ENCODE measurements at regions not wholly inside any gene's neighbourhood (a gene's known extent, or its start where the extent isn't known, plus 50 kb on each side); places are given as distances from the start of the nearest gene placed in this dataset.
"Not testable (repeated sequence)": the region's sequence is repeated elsewhere in the genome, so short reads cannot be mapped to it uniquely, and the experiment has no call there.

- no peak for DNase-seq (ENCODE audit: low read depth)
These were observed 294.8 kb upstream of the G2E3 start for GRCh38 chr14:30264161-30264560.

GRCh38 chr14:30266290-30266689 lies 292.7 kb upstream of the G2E3 start:
- no peak for DNase-seq (ENCODE audit: low read depth)

GRCh38 chr14:30267141-30267540 lies 291.8 kb upstream of the G2E3 start:
- DNase-seq (ENCODE audit: low read depth) = peak; percentile 21

GRCh38 chr14:30270200-30271161 lies 288.5 kb upstream of the G2E3 start:
- DNase-seq (ENCODE audit: low read depth) = peak; percentile 79

- DNase-seq (ENCODE audit: low read depth) = no peak
These were observed 287.1 kb upstream of the G2E3 start for GRCh38 chr14:30271811-30272323.

- DNase-seq (ENCODE audit: low read depth) = no peak
These were observed 285.8 kb upstream of the G2E3 start for GRCh38 chr14:30272848-30273832.

- no peak for DNase-seq (ENCODE audit: low read depth)
These were observed 283.4 kb upstream of the G2E3 start for GRCh38 chr14:30275604-30276003.

- no peak for DNase-seq (ENCODE audit: low read depth)
These were observed 281.7 kb upstream of the G2E3 start for GRCh38 chr14:30277268-30277667.

GRCh38 chr14:30278856-30279255 lies 280.1 kb upstream of the G2E3 start:
- not testable (repeated sequence) for DNase-seq (ENCODE audit: low read depth)

GRCh38 chr14:30283822-30284446 lies 275.0 kb upstream of the G2E3 start:
- peak; percentile 42 for DNase-seq (ENCODE audit: low read depth)

- DNase-seq (ENCODE audit: low read depth) = no peak
These were observed 274.1 kb upstream of the G2E3 start for GRCh38 chr14:30284808-30285207.

GRCh38 chr14:30287579-30288445 lies 271.1 kb upstream of the G2E3 start:
- DNase-seq (ENCODE audit: low read depth) = no peak

GRCh38 chr14:30290001-30290400 lies 269.0 kb upstream of the G2E3 start:
- DNase-seq (ENCODE audit: low read depth) = no peak

GRCh38 chr14:30291216-30291615 lies 267.7 kb upstream of the G2E3 start:
- peak; percentile 55 for DNase-seq (ENCODE audit: low read depth)

- no peak for DNase-seq (ENCODE audit: low read depth)
These were observed 266.4 kb upstream of the G2E3 start for GRCh38 chr14:30292541-30292940.

- no peak for DNase-seq (ENCODE audit: low read depth)
These were observed 263.0 kb upstream of the G2E3 start for GRCh38 chr14:30295980-30296379.

- no peak for DNase-seq (ENCODE audit: low read depth)
These were observed 262.0 kb upstream of the G2E3 start for GRCh38 chr14:30296931-30297405.

GRCh38 chr14:30297876-30298795 lies 260.8 kb upstream of the G2E3 start:
- DNase-seq (ENCODE audit: low read depth) = no peak

GRCh38 chr14:30299915-30300314 lies 259.0 kb upstream of the G2E3 start:
- no peak for DNase-seq (ENCODE audit: low read depth)

GRCh38 chr14:30303350-30303749 lies 255.6 kb upstream of the G2E3 start:
- no peak for DNase-seq (ENCODE audit: low read depth)

All from fibroblast of gingiva (primary cell).